Liver (tissue), 8 donors: ENCODE measurements at regions not wholly inside any gene's neighbourhood (a gene's known extent, or its start where the extent isn't known, plus 50 kb on each side); places are given as distances from the start of the nearest gene placed in this dataset.

Experiments
- DNase-seq: peaks from one replicate; pipeline ENCODE4 v3.0.0-alpha.2; 2017; ENCODE audit warnings: low spot score
- H3K27ac ChIP-seq, 2 donors: one replicate each; pipeline ENCODE4 v1.7.0; 2013; ENCODE audit warnings: inconsistent platforms in 2 of 2, low read length in 2 of 2, control low read depth in 1 of 2, low read depth in 1 of 2, mild to moderate bottlenecking in 1 of 2
- H3K27me3 ChIP-seq, 4 donors: one replicate each; pipeline versions ENCODE4 v1.6.1 to v1.7.0; 2013; ENCODE audit warnings: low read length in 3 of 4, inconsistent platforms in 1 of 4, mild to moderate bottlenecking in 1 of 4, moderate library complexity in 1 of 4; ENCODE audit not compliant: control insufficient read depth in 4 of 4, insufficient read depth in 4 of 4
- H3K36me3 ChIP-seq, 4 donors: one replicate each; pipeline versions ENCODE4 v1.6.1 to v1.7.0; 2013; ENCODE audit warnings: low read length in 3 of 4, mild to moderate bottlenecking in 3 of 4, low read depth in 1 of 4, moderate library complexity in 1 of 4; ENCODE audit not compliant: control insufficient read depth in 4 of 4, insufficient read depth in 3 of 4
- H3K4me1 ChIP-seq, 4 donors: one replicate each; pipeline versions ENCODE4 v1.6.1 to v1.7.0; 2013; ENCODE audit warnings: low read length in 3 of 4, mild to moderate bottlenecking in 3 of 4, moderate library complexity in 1 of 4; ENCODE audit not compliant: control insufficient read depth in 4 of 4, insufficient read depth in 4 of 4
- H3K4me3 ChIP-seq, 3 donors: one replicate each; pipeline versions ENCODE4 v1.6.1 to v1.7.0; 2013; ENCODE audit warnings: low read length in 3 of 3, control low read depth in 1 of 3, low read depth in 1 of 3, mild to moderate bottlenecking in 1 of 3
- H3K9ac ChIP-seq, 2 donors: one replicate each; pipeline ENCODE4 v1.7.0; 2013; ENCODE audit warnings: low read length in 2 of 2, mild to moderate bottlenecking in 2 of 2, moderate library complexity in 2 of 2, control low read depth in 1 of 2, low read depth in 1 of 2
- H3K9me3 ChIP-seq, 4 donors: one replicate each; pipeline versions ENCODE4 v1.6.1 to v1.7.0; 2013; ENCODE audit warnings: low read length in 3 of 4; ENCODE audit not compliant: control insufficient read depth in 4 of 4
- CTCF ChIP-seq: fragments of 150-350 bp; IDR thresholded peaks from 2 replicates; pipeline ENCODE4 v1.5.1; 2017; ENCODE audit warnings: improper control_type of control experiment, low read depth, low read length; ENCODE audit not compliant: missing input control
- EGR1 ChIP-seq, 2 donors: IDR thresholded peaks; 2 replicates each; pipeline ENCODE4 v1.6.1; 2016 to 2018; ENCODE audit warnings: antibody characterized with exemption in 2 of 2, low read depth in 2 of 2
- FOXA1 ChIP-seq: IDR thresholded peaks from 2 replicates; pipeline ENCODE4 v1.6.1; 2016; ENCODE audit warnings: antibody characterized with exemption
- FOXA2 ChIP-seq: IDR thresholded peaks from 2 replicates; pipeline ENCODE4 v1.6.1; 2016; ENCODE audit warnings: antibody characterized with exemption
- GABPA ChIP-seq, 2 donors: IDR thresholded peaks in 1 of 2; conservative IDR thresholded peaks in 1 of 2; 2 replicates each; pipeline ENCODE4 v1.6.1; 2016; ENCODE audit warnings: antibody characterized with exemption in 2 of 2, mild to moderate bottlenecking in 1 of 2, moderate library complexity in 1 of 2
- HNF4G ChIP-seq: IDR thresholded peaks from 2 replicates; pipeline ENCODE4 v1.6.1; 2016; ENCODE audit warnings: antibody characterized with exemption
- JUND ChIP-seq, 2 donors: IDR thresholded peaks; 2 replicates each; pipeline ENCODE4 v1.6.1; 2016; ENCODE audit warnings: antibody characterized with exemption in 2 of 2
- RXRA ChIP-seq, 2 donors: IDR thresholded peaks; 2 replicates each; pipeline ENCODE4 v1.6.1; 2017 to 2018; ENCODE audit warnings: antibody characterized with exemption in 2 of 2, mild to moderate bottlenecking in 1 of 2
- TAF1 ChIP-seq: conservative IDR thresholded peaks from 2 replicates; pipeline ENCODE4 v1.6.1; 2016; ENCODE audit warnings: antibody characterized with exemption, mild to moderate bottlenecking
- YY1 ChIP-seq: IDR thresholded peaks from 2 replicates; pipeline ENCODE4 v1.6.1; 2016; ENCODE audit warnings: antibody characterized with exemption, mild to moderate bottlenecking
- WGBS: extraction: QIAGEN DNeasy Blood & Tissue Kit; methylation state at CpG from one replicate; pipeline ENCODE4 v1.1.7; 2013; 5-methylcytosine and 5-hydroxymethylcytosine counted together
- TF ChIP-seq, protein P1 (sequence below): IDR thresholded peaks from 2 replicates; pipeline ENCODE4 v1.6.1; 2016; ENCODE audit warnings: antibody characterized with exemption
- TF ChIP-seq, protein P2 (sequence below): IDR thresholded peaks from 2 replicates; pipeline ENCODE4 v1.6.1; 2016; ENCODE audit warnings: antibody characterized with exemption
- TF ChIP-seq, protein P3 (sequence below): IDR thresholded peaks from 2 replicates; pipeline ENCODE4 v1.6.1; 2016; ENCODE audit warnings: antibody characterized with exemption, mild to moderate bottlenecking
- TF ChIP-seq, protein P4 (sequence below): IDR thresholded peaks from 2 replicates; pipeline ENCODE4 v1.6.1; 2016; ENCODE audit warnings: antibody characterized with exemption
- donor health status: healthy.
- donor health status: healthy.
- donor health status: healthy.
- donor health status: healthy.
- donor health status: healthy.

DNA sequence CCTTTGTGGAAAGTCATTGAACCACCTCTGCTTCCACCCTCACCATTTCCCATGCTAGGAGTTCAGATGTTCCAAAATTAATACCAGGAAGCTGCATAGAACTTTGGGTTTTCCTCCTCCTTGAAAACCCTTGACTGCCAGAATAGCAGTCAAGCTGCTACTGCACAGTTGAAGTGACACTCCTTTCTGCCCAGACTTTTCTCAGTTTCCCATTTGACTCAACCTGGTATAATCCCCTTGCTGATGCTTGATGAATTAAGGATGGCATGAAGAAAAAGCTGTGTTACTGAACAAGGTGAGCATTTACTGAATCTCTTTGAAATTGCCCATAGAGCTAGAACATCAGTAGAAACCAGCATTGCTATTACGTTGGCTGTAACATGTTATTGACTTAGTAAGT, 286.0 kb downstream of the EDEM1 start (continued):
- no peak for TF ChIP-seq CTCF
- TF ChIP-seq, protein P1, sequence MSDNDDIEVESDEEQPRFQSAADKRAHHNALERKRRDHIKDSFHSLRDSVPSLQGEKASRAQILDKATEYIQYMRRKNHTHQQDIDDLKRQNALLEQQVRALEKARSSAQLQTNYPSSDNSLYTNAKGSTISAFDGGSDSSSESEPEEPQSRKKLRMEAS, result no peak
- TF ChIP-seq, protein P2, sequence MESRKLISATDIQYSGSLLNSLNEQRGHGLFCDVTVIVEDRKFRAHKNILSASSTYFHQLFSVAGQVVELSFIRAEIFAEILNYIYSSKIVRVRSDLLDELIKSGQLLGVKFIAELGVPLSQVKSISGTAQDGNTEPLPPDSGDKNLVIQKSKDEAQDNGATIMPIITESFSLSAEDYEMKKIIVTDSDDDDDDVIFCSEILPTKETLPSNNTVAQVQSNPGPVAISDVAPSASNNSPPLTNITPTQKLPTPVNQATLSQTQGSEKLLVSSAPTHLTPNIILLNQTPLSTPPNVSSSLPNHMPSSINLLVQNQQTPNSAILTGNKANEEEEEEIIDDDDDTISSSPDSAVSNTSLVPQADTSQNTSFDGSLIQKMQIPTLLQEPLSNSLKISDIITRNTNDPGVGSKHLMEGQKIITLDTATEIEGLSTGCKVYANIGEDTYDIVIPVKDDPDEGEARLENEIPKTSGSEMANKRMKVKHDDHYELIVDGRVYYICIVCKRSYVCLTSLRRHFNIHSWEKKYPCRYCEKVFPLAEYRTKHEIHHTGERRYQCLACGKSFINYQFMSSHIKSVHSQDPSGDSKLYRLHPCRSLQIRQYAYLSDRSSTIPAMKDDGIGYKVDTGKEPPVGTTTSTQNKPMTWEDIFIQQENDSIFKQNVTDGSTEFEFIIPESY, result no peak

GRCh38 chr3:5476403-5476802, 288.9 kb downstream of the EDEM1 start:
- Histone ChIP-seq H3K9ac (no peak overlapping the region), H3K27ac (no peak overlapping the region)

More at GRCh38 chr3:5476403-5476802, 288.9 kb downstream of the EDEM1 start:
- Histone ChIP-seq H3K27me3 (no peaks in the 10 kb centered on the region), H3K4me1 (no peaks in the 10 kb centered on the region), H3K4me3 (no peak overlapping the region), H3K9me3 (no peaks in the 10 kb centered on the region), H3K36me3 (no peaks in the 10 kb centered on the region)
- 60% methylated on average over 2 of the region's 2 CpGs for WGBS
- no peak for DNase-seq
- TF ChIP-seq FOXA2 (no peak), TAF1 (no peak), EGR1 (IDR thresholded peaks at IDR 0.05; ENCODE audit: low read depth in 2 of 2) (no peak), YY1 (no peak), RXRA (IDR thresholded peaks at IDR 0.05) (no peak), HNF4G (no peak), GABPA (IDR thresholded peaks at IDR 0.05 in 1 of 2, conservative IDR thresholded peaks at IDR 0.05 in 1 of 2) (no peak), FOXA1 (no peak), JUND (IDR thresholded peaks at IDR 0.05) (no peak)
- TF ChIP-seq, protein P3, sequence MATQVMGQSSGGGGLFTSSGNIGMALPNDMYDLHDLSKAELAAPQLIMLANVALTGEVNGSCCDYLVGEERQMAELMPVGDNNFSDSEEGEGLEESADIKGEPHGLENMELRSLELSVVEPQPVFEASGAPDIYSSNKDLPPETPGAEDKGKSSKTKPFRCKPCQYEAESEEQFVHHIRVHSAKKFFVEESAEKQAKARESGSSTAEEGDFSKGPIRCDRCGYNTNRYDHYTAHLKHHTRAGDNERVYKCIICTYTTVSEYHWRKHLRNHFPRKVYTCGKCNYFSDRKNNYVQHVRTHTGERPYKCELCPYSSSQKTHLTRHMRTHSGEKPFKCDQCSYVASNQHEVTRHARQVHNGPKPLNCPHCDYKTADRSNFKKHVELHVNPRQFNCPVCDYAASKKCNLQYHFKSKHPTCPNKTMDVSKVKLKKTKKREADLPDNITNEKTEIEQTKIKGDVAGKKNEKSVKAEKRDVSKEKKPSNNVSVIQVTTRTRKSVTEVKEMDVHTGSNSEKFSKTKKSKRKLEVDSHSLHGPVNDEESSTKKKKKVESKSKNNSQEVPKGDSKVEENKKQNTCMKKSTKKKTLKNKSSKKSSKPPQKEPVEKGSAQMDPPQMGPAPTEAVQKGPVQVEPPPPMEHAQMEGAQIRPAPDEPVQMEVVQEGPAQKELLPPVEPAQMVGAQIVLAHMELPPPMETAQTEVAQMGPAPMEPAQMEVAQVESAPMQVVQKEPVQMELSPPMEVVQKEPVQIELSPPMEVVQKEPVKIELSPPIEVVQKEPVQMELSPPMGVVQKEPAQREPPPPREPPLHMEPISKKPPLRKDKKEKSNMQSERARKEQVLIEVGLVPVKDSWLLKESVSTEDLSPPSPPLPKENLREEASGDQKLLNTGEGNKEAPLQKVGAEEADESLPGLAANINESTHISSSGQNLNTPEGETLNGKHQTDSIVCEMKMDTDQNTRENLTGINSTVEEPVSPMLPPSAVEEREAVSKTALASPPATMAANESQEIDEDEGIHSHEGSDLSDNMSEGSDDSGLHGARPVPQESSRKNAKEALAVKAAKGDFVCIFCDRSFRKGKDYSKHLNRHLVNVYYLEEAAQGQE, result no peak
- TF ChIP-seq, protein P4, sequence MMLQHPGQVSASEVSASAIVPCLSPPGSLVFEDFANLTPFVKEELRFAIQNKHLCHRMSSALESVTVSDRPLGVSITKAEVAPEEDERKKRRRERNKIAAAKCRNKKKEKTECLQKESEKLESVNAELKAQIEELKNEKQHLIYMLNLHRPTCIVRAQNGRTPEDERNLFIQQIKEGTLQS, result no peak
- TF ChIP-seq, protein P2, result no peak
